K562 (cell line): ENCODE measurements at regions not wholly inside any gene's neighbourhood (a gene's known extent, or its start where the extent isn't known, plus 50 kb on each side); places are given as distances from the start of the nearest gene placed in this dataset.

ENCODE experiments used
- ATAC-seq: fragments of 200-7000 bp; cut with Tn5 transposase; 3 replicates; pipeline ENCODE4 v1.9.1; 2020; ENCODE audit warnings: moderate library complexity
- BruUV-seq: library from RNA; stranded (reverse); fragments of 400-500 nt; replicated peaks from 2 replicates; lab custom pipeline; 2021; lab: Mats Ljungman, UMichigan
- CTCF ChIA-PET: fragments of 300-600 bp; formaldehyde crosslinking; extraction: SDS; loops from one replicate; lab custom pipeline; 2021; ENCODE audit warnings: low intra/inter-chr PET ratio; lab: Yijun Ruan, JAX
- POLR2A ChIA-PET: fragments of 300-600, 350-650 bp; sonication (Branson Sonifier 250); formaldehyde crosslinking; extraction: SDS; loops from one replicate; lab custom pipeline; 2021; ENCODE audit warnings: antibody characterized with exemption, inconsistent platforms; lab: Yijun Ruan, JAX
- DNase-seq, 4 experiments: peaks; one replicate each; pipeline versions ENCODE4 v3.0.0 to v3.0.0-alpha.2; 2011 to 2018; ENCODE audit warnings: low spot score in 3 of 4, mixed read lengths in 3 of 4; ENCODE audit errors: extremely low read depth in 1 of 4
- FAIRE-seq: peaks from 2 replicates; lab custom pipeline; 2011; peaks lifted over from hg19 to GRCh38; lab: Jason Lieb, UNC
- H2AFZ ChIP-seq: 2 replicates; pipeline ENCODE4 v1.6.0; 2011; ENCODE audit warnings: low read depth, low read length, control low read depth, inconsistent platforms
- H3K27ac ChIP-seq: fragments of 200-600 bp; 3 replicates; pipeline ENCODE4 v1.8.0; 2011; ENCODE audit warnings: low read depth, mild to moderate bottlenecking, control low read depth, inconsistent platforms, low read length, moderate library complexity, mixed read lengths; ENCODE audit errors: extremely low read depth
- H3K27me3 ChIP-seq, 2 experiments: fragments of 300-600 bp in 1 of 2; 2 replicates in 1 of 2; 3 replicates in 1 of 2; pipeline versions ENCODE4 v1.6.0 to v1.8.0; 2011; ENCODE audit warnings: inconsistent platforms in 2 of 2, low read length in 2 of 2, mild to moderate bottlenecking in 1 of 2, mixed read lengths in 1 of 2, moderate library complexity in 1 of 2; ENCODE audit not compliant: control insufficient read depth in 2 of 2, insufficient read depth in 2 of 2
- H3K36me3 ChIP-seq: fragments of 300-600 bp; 3 replicates; pipeline ENCODE4 v1.8.0; 2011; ENCODE audit warnings: mild to moderate bottlenecking, low read length, inconsistent platforms; ENCODE audit not compliant: control insufficient read depth, insufficient read depth
- H3K4me1 ChIP-seq, 2 experiments: fragments of 200-600 bp in 1 of 2; replicated peaks in 1 of 2; 2 replicates in 1 of 2; 3 replicates in 1 of 2; pipeline versions ENCODE4 v1.5.1 to v1.8.0; 2011; ENCODE audit warnings: inconsistent platforms in 2 of 2, low read length in 2 of 2, mild to moderate bottlenecking in 1 of 2, mixed read lengths in 1 of 2, moderate library complexity in 1 of 2; ENCODE audit not compliant: control insufficient read depth in 2 of 2, insufficient read depth in 2 of 2
- H3K4me2 ChIP-seq: 2 replicates; pipeline ENCODE4 v1.6.1; 2011; ENCODE audit warnings: low read length, control low read depth, inconsistent platforms, mixed read lengths; ENCODE audit not compliant: insufficient read depth
- H3K4me3 ChIP-seq: fragments of 200-600 bp; sonication (generic), shearing (Covaris generic); 2 replicates; pipeline ENCODE4 v1.5.1; 2016; ENCODE audit warnings: control low read depth, inconsistent platforms
- H3K79me2 ChIP-seq: fragments of 200-600 bp; 3 replicates; pipeline ENCODE4 v1.8.0; 2011; ENCODE audit warnings: low read length, inconsistent platforms; ENCODE audit not compliant: control insufficient read depth, insufficient read depth
- H3K9ac ChIP-seq, 2 experiments: 2 replicates each; pipeline versions ENCODE4 v1.6.0 to v1.6.1; 2011; ENCODE audit warnings: low read depth in 2 of 2, low read length in 2 of 2, control low read depth in 1 of 2, inconsistent platforms in 1 of 2, mild to moderate bottlenecking in 1 of 2, mixed read lengths in 1 of 2; ENCODE audit not compliant: insufficient read depth in 1 of 2
- H3K9me1 ChIP-seq: one replicate; pipeline ENCODE4 v1.6.0; 2011; ENCODE audit warnings: inconsistent platforms, mild to moderate bottlenecking, low read length, moderate library complexity; ENCODE audit not compliant: control insufficient read depth, insufficient read depth
- H3K9me3 ChIP-seq: replicated peaks from 2 replicates; pipeline ENCODE4 v1.5.1; 2011; ENCODE audit warnings: low read depth, low read length, inconsistent platforms; ENCODE audit not compliant: control insufficient read depth, insufficient read depth
- H4K20me1 ChIP-seq: replicated peaks from 2 replicates; pipeline ENCODE4 v1.6.1; 2011; ENCODE audit warnings: low read length, inconsistent platforms, mixed read lengths; ENCODE audit not compliant: control insufficient read depth, insufficient read depth
- ASH1L ChIP-seq: fragments of 450-650 bp; IDR thresholded peaks from 2 replicates; pipeline ENCODE4 v1.6.1; 2018; ENCODE audit warnings: borderline replicate concordance, mild to moderate bottlenecking, low read depth; ENCODE audit not compliant: partially characterized antibody
- EZH2 ChIP-seq: IDR thresholded peaks from 2 replicates; pipeline ENCODE4 v1.6.1; 2012; ENCODE audit warnings: low read depth, mild to moderate bottlenecking, inconsistent platforms, low read length, borderline replicate concordance
- MTA2 ChIP-seq: fragments of 450-650 bp; IDR thresholded peaks from 2 replicates; pipeline ENCODE4 v1.6.1; 2016; ENCODE audit warnings: low read depth
- TSC22D4 ChIP-seq: fragments of 450-650 bp; IDR thresholded peaks from 2 replicates; pipeline ENCODE4 v1.6.1; 2016; ENCODE audit warnings: missing genetic modification characterization, missing biosample characterization, control low read depth
- ZEB2 ChIP-seq: fragments of 450-650 bp; IDR thresholded peaks from 2 replicates; pipeline ENCODE4 v1.6.1; 2016
- ZNF143 ChIP-seq: sonication (generic); formaldehyde crosslinking; IDR thresholded peaks from 2 replicates; pipeline ENCODE4 v1.9.0; 2022; ENCODE audit warnings: mild to moderate bottlenecking, missing genetic modification reagents
- ZNF75A ChIP-seq: fragments of 450-650 bp; formaldehyde crosslinking; IDR thresholded peaks from 2 replicates; pipeline ENCODE4 v1.4.0; 2020; ENCODE audit warnings: mild to moderate bottlenecking
- ZNF766 ChIP-seq: fragments of 200-800 bp; sonication (Bioruptor generic); conservative IDR thresholded peaks from 2 replicates; pipeline ENCODE4 v1.6.1; 2016; ENCODE audit warnings: missing genetic modification characterization, missing compliant biosample characterization
- ZSCAN29 ChIP-seq: fragments of 450-650 bp; IDR thresholded peaks from 2 replicates; pipeline ENCODE4 v1.6.1; 2017
- WGBS: fragments of 100-300 bp; shearing (Covaris generic); methylation state at CpG from one replicate; pipeline ENCODE4 v1.1.6; 2016; ENCODE audit warnings: low coverage, mixed read lengths; ENCODE audit not compliant: insufficient coverage; ENCODE audit errors: missing lambda C conversion rate; 5-methylcytosine and 5-hydroxymethylcytosine counted together
- in situ Hi-C: fragments of 300-500 bp; cut with MboI; formaldehyde crosslinking; loops from 4 replicates; pipeline ENCODE4 v1.15.0; 2018; ENCODE audit warnings: inconsistent platforms, mixed read lengths
- intact Hi-C: fragments of 100-400 bp; cut with micrococcal nuclease; formaldehyde crosslinking; loops from 2 replicates; pipeline ENCODE4 v1.14.2; 2022
- TF ChIP-seq, protein P1 (sequence below): sonication (generic); formaldehyde crosslinking; IDR thresholded peaks from 2 replicates; pipeline ENCODE4 v1.8.0; 2022; ENCODE audit warnings: mild to moderate bottlenecking, missing genetic modification reagents
- TF ChIP-seq, protein P2 (sequence below): fragments of 250-450 bp; sonication (Bioruptor Pico); IDR thresholded peaks from 2 replicates; pipeline ENCODE4 v1.4.0; 2020; ENCODE audit warnings: borderline replicate concordance
- TF ChIP-seq, protein P3 (sequence below): fragments of 450-650 bp; formaldehyde crosslinking; IDR thresholded peaks from 2 replicates; pipeline ENCODE4 v1.4.0; 2020; ENCODE audit warnings: mild to moderate bottlenecking, moderate library complexity
- TF ChIP-seq, protein P4 (sequence below): fragments of 450-650 bp; formaldehyde crosslinking; IDR thresholded peaks from 2 replicates; pipeline ENCODE4 v1.4.0; 2022; ENCODE audit warnings: missing genetic modification characterization

DNA sequence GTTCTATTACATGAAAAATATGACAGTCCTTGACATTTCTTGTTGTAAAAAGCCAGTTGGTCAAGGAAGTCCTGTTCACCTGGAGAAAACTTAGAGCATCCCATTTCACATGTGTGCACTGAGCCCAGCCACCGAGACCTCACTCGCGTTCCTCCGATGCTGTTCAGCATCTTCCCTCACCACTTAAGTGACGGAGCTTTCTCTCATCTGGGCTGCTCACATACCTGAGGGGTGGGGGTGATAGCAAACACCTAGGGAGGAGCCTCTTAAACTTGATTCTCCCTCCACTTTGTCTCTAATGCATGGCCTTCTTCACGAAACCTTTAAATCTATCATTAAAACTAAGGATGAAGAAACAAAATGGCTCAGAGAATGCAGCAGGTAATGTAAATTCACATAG, 950.2 kb downstream of the GATA3 start:
- no peak overlapping the region for H3K27ac ChIP-seq
- TF ChIP-seq TSC22D4 (tag) = no peak
- TF ChIP-seq, protein P1, sequence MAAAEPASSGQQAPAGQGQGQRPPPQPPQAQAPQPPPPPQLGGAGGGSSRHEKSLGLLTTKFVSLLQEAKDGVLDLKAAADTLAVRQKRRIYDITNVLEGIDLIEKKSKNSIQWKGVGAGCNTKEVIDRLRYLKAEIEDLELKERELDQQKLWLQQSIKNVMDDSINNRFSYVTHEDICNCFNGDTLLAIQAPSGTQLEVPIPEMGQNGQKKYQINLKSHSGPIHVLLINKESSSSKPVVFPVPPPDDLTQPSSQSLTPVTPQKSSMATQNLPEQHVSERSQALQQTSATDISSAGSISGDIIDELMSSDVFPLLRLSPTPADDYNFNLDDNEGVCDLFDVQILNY (CRISPR knock-in tag) = no peak
- TF ChIP-seq, protein P2, sequence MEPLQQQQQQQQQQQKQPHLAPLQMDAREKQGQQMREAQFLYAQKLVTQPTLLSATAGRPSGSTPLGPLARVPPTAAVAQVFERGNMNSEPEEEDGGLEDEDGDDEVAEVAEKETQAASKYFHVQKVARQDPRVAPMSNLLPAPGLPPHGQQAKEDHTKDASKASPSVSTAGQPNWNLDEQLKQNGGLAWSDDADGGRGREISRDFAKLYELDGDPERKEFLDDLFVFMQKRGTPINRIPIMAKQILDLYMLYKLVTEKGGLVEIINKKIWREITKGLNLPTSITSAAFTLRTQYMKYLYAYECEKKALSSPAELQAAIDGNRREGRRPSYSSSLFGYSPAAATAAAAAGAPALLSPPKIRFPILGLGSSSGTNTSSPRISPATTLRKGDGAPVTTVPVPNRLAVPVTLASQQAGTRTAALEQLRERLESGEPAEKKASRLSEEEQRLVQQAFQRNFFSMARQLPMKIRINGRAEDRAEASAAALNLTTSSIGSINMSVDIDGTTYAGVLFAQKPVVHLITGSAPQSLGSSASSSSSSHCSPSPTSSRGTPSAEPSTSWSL (CRISPR knock-in tag) = no peak
- TF ChIP-seq ZNF75A (CRISPR knock-in tag) = no peak
- no peak for TF ChIP-seq ZSCAN29
- TF ChIP-seq, protein P3, sequence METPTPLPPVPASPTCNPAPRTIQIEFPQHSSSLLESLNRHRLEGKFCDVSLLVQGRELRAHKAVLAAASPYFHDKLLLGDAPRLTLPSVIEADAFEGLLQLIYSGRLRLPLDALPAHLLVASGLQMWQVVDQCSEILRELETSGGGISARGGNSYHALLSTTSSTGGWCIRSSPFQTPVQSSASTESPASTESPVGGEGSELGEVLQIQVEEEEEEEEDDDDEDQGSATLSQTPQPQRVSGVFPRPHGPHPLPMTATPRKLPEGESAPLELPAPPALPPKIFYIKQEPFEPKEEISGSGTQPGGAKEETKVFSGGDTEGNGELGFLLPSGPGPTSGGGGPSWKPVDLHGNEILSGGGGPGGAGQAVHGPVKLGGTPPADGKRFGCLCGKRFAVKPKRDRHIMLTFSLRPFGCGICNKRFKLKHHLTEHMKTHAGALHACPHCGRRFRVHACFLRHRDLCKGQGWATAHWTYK (CRISPR knock-in tag) = no peak
- TF ChIP-seq EZH2 = no peak
- TF ChIP-seq, protein P4, sequence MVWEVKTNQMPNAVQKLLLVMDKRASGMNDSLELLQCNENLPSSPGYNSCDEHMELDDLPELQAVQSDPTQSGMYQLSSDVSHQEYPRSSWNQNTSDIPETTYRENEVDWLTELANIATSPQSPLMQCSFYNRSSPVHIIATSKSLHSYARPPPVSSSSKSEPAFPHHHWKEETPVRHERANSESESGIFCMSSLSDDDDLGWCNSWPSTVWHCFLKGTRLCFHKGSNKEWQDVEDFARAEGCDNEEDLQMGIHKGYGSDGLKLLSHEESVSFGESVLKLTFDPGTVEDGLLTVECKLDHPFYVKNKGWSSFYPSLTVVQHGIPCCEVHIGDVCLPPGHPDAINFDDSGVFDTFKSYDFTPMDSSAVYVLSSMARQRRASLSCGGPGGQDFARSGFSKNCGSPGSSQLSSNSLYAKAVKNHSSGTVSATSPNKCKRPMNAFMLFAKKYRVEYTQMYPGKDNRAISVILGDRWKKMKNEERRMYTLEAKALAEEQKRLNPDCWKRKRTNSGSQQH (CRISPR knock-in tag) = no peak
- TF ChIP-seq ASH1L = no peak
- no peak for TF ChIP-seq ZNF766 (CRISPR knock-in tag)
- TF ChIP-seq ZEB2 = no peak
- TF ChIP-seq MTA2 = no peak
- no peak for TF ChIP-seq ZNF143
- H3K36me3 ChIP-seq = no peaks in the 10 kb centered on the region
- CTCF ChIA-PET = interaction anchor here (0.6 kb wide), 1 partner anchor 111 kb away, joined by 4 read pairs; no protein-coding TSS in a partner anchor
- DNase-seq (no peak), ATAC-seq (no peak), FAIRE-seq (no peak)
- H3K4me3 ChIP-seq = no peak overlapping the region
- no TSS peak for BruUV-seq
- H3K79me2 ChIP-seq = no peaks in the 10 kb centered on the region
- POLR2A ChIA-PET = interaction anchor here (0.6 kb wide), 1 partner anchor 1618 kb away, joined by 4 read pairs; no protein-coding TSS in a partner anchor
- H4K20me1 ChIP-seq = no peaks in the 10 kb centered on the region
- in situ Hi-C loops (no loop called here), intact Hi-C loops (no loop called here)
- H3K27me3 ChIP-seq = no peaks in the 10 kb centered on the region
- no peak overlapping the region for H3K9ac ChIP-seq
- WGBS = 0% methylated on average over 6 of the region's 6 CpGs
- no peak overlapping the region for H3K4me2 ChIP-seq
- no peaks in the 10 kb centered on the region for H3K9me1 ChIP-seq
- H2AFZ ChIP-seq = no peak overlapping the region
- H3K4me1 ChIP-seq = no peaks in the 10 kb centered on the region
- H3K9me3 ChIP-seq = no peaks in the 10 kb centered on the region
